Activated CD4-positive, alpha-beta T cell treated with anti-CD3 and anti-CD28 coated beads, Interleukin-2, amount 10 ng/mL, durations not matched to agents 7 days and 5 days (primary cell): ENCODE measurements at regions not wholly inside any gene's neighbourhood (a gene's known extent, or its start where the extent isn't known, plus 50 kb on each side); places are given as distances from the start of the nearest gene placed in this dataset.
"Not testable (repeated sequence)": the region's sequence is repeated elsewhere in the genome, so short reads cannot be mapped to it uniquely, and the experiment has no call there.

Experiments
- CTCF ChIA-PET: fragments of 350-600 bp; sonication (Branson Sonifier 250); formaldehyde crosslinking; loops from one replicate; lab custom pipeline; 2021; ENCODE audit warnings: antibody characterized with exemption; lab: Charles Lee
- POLR2A ChIA-PET: fragments of 350-600 bp; sonication (Branson Sonifier 250); formaldehyde crosslinking; loops from one replicate; lab custom pipeline; 2021; ENCODE audit warnings: antibody characterized with exemption; lab: Charles Lee
- DNase-seq: peaks from one replicate; pipeline ENCODE4 v3.0.0-alpha.2; 2020
- H3K27ac Mint-ChIP-seq: one replicate; pipeline ENCODE4 v1.8.0; 2021; ENCODE audit warnings: mild to moderate bottlenecking, moderate library complexity, mixed read lengths
- H3K27me3 Mint-ChIP-seq: one replicate; pipeline ENCODE4 v1.8.0; 2021; ENCODE audit warnings: mixed read lengths
- H3K36me3 Mint-ChIP-seq: one replicate; pipeline ENCODE4 v1.8.0; 2021; ENCODE audit warnings: low read depth, mixed read lengths
- H3K4me1 Mint-ChIP-seq: one replicate; pipeline ENCODE4 v1.8.0; 2021; ENCODE audit warnings: mixed read lengths
- H3K4me3 Mint-ChIP-seq: one replicate; pipeline ENCODE4 v1.8.0; 2021; ENCODE audit warnings: mild to moderate bottlenecking, moderate library complexity, mixed read lengths
- H3K9me3 Mint-ChIP-seq: one replicate; pipeline ENCODE4 v1.8.0; 2021; ENCODE audit warnings: mixed read lengths

- no peaks in the 10 kb centered on the region for H3K9me3 Mint-ChIP-seq
- DNase-seq = no peak
- H3K4me3 Mint-ChIP-seq = no peak overlapping the region
- no peak overlapping the region for H3K27ac Mint-ChIP-seq
- CTCF ChIA-PET = no interaction called here
- peaks cover 14% of the 10 kb centered on the region for H3K36me3 Mint-ChIP-seq
- no peaks in the 10 kb centered on the region for H3K27me3 Mint-ChIP-seq
- POLR2A ChIA-PET = no interaction called here
- no peaks in the 10 kb centered on the region for H3K4me1 Mint-ChIP-seq
Observed at GRCh38 chr6:144635051-144635450, 349.9 kb downstream of the UTRN start.

- DNase-seq, CTCF ChIA-PET, H3K9me3 Mint-ChIP-seq, H3K4me1 Mint-ChIP-seq, H3K27ac Mint-ChIP-seq, H3K4me3 Mint-ChIP-seq, POLR2A ChIA-PET, H3K27me3 Mint-ChIP-seq: not testable (repeated sequence)
- peaks cover 14% of the 10 kb centered on the region for H3K36me3 Mint-ChIP-seq
Observed at GRCh38 chr6:144636025-144636424, 350.9 kb downstream of the UTRN start.

DNA sequence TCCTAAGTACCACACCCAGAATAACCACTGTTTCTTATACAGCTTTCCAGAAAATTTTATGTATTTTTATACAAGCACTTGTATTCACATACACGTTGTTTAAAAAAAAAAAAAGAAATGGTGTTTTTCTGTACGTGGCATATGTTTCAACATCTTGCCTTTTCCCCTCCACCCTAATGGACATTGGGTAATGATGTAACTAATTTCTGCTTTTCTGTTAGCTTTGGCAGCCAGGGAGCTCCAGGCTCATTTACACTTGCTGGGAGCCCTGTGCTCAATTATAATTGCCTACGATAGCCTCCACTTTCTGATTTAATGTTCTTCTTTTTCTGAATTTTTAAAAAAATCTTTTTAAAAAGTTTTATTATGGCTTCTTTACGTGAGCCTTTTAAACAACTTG lies 352.4 kb downstream of the UTRN start:
- peaks cover 20% of the 10 kb centered on the region for H3K36me3 Mint-ChIP-seq
- no peaks in the 10 kb centered on the region for H3K27me3 Mint-ChIP-seq
- H3K4me1 Mint-ChIP-seq = no peaks in the 10 kb centered on the region
- POLR2A ChIA-PET = no interaction called here
- CTCF ChIA-PET = no interaction called here
- peaks cover 2% of the 10 kb centered on the region for H3K9me3 Mint-ChIP-seq
- DNase-seq = no peak
- H3K27ac Mint-ChIP-seq = no peak overlapping the region
- H3K4me3 Mint-ChIP-seq = no peak overlapping the region

- Mint-ChIP-seq H3K4me1 (no peaks in the 10 kb centered on the region), H3K27ac (no peak overlapping the region), H3K4me3 (no peak overlapping the region), H3K9me3 (peaks cover 2% of the 10 kb centered on the region), H3K27me3 (no peaks in the 10 kb centered on the region), H3K36me3 (peaks cover 20% of the 10 kb centered on the region)
- no peak for DNase-seq
- POLR2A ChIA-PET = no interaction called here
- CTCF ChIA-PET = no interaction called here
Observed at GRCh38 chr6:144639654-144640053, 354.5 kb downstream of the UTRN start.

DNA sequence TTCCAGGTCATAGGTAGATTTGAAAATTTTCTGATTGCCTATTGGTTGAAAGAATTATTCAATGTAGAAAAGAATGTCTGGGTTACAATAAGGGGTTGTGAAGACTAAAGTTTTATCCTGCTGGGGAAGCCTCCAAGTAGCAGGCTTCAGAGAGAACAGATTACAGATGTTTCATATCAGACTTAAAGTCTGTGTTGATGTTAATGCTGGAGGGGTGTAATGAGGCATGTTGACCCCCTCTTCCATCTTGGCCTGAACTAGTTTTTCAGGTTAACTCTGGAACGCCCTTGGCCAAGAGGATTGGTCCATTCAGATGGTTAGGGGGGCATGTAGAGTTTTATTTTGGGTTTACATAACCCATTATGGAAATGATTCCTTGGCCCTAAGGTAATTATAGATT lies 356.2 kb downstream of the UTRN start:
- peaks cover 2% of the 10 kb centered on the region for H3K9me3 Mint-ChIP-seq
- DNase-seq = no peak
- H3K36me3 Mint-ChIP-seq = peaks cover 21% of the 10 kb centered on the region
- no peaks in the 10 kb centered on the region for H3K27me3 Mint-ChIP-seq
- H3K4me3 Mint-ChIP-seq = no peak overlapping the region
- CTCF ChIA-PET = no interaction called here
- H3K4me1 Mint-ChIP-seq = no peaks in the 10 kb centered on the region
- POLR2A ChIA-PET = no interaction called here
- H3K27ac Mint-ChIP-seq = no peak overlapping the region

DNA sequence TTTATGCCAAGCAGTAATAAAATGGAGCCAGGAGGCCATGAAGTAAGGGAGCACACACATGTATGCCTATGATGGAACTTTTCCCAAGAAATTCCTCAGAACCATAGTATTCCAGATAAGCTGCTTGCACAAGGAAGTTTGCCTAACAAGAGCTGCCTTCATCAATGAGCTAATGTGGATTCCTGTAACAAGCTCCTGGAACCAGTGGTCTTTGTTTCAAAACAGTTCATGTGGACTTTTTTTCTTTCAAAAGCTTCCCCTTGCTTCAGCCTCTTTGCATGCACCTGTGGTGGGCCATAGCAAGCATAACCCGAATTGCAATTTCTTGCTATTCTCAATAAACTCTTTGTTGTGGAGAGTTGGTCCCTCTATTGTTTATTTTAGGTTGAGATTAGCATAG lies 359.6 kb downstream of the UTRN start:
- Mint-ChIP-seq H3K4me1 (no peaks in the 10 kb centered on the region), H3K27ac (no peak overlapping the region), H3K36me3 (peaks cover 15% of the 10 kb centered on the region), H3K9me3 (peaks cover 2% of the 10 kb centered on the region), H3K27me3 (no peaks in the 10 kb centered on the region), H3K4me3 (no peak overlapping the region)
- ChIA-PET CTCF (no interaction called here), POLR2A (no interaction called here)
- no peak for DNase-seq

DNA sequence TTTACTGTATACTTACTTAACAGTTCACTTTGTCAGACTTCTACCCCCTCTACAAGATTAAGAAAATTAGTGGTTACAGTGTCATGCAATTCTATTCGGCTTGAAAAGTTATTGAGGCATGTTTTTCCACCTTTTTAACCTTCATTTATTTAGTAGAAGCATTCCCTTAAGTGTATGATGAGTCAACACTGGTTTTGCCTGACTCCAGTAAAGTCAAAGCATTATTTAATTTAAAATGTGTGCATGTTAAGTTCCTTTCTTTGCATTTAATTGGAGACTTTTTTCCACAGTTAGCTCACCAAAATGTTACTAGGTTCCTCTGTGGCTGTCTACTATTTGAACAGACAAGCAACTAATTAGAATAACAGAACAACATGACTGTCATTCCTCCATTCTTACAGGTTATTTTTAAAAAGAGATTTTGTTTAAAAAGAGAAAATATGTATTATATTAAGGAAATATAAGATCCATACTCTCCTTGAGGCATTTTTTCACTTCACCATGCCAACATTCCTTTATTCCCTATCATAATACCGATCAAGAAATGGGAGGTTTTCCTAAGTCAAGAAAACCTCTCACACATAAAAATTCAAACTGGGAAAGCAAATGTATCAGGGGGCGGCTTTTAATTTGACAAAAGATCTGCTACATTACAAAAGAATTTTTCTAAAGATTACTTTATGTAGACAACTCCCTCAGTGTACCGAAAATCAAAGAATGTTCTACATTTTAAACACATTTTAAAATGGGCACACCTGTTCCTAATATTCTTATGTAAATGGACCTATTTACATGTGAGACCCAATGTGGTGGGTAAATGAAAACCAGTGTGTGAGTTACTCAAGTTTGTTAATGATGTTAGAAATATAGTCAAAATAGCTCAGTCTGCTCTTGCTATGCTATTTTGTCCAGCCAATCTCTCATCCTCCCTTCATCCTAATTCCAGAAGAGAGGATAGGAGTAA lies 361.2 kb downstream of the UTRN start:
- DNase-seq = no peak
- Mint-ChIP-seq H3K27me3 (no peaks in the 10 kb centered on the region), H3K9me3 (no peaks in the 10 kb centered on the region), H3K36me3 (peaks cover 13% of the 10 kb centered on the region), H3K4me3 (no peak overlapping the region), H3K27ac (no peak overlapping the region), H3K4me1 (no peaks in the 10 kb centered on the region)
- ChIA-PET CTCF (interaction anchor here (0.6 kb wide), 1 partner anchor 1798 kb away, joined by 3 read pairs; no protein-coding TSS in a partner anchor), POLR2A (no interaction called here)

GRCh38 chr6:144647406-144647964 lies 362.4 kb downstream of the UTRN start:
- Mint-ChIP-seq H3K9me3 (no peaks in the 10 kb centered on the region), H3K4me1 (no peaks in the 10 kb centered on the region), H3K27me3 (no peaks in the 10 kb centered on the region), H3K27ac (no peak overlapping the region), H3K4me3 (no peak overlapping the region), H3K36me3 (peaks cover 18% of the 10 kb centered on the region)
- POLR2A ChIA-PET = no interaction called here
- CTCF ChIA-PET = interaction anchor here (0.6 kb wide), 1 partner anchor 1799 kb away, joined by 3 read pairs; no protein-coding TSS in a partner anchor
- no peak for DNase-seq

DNA sequence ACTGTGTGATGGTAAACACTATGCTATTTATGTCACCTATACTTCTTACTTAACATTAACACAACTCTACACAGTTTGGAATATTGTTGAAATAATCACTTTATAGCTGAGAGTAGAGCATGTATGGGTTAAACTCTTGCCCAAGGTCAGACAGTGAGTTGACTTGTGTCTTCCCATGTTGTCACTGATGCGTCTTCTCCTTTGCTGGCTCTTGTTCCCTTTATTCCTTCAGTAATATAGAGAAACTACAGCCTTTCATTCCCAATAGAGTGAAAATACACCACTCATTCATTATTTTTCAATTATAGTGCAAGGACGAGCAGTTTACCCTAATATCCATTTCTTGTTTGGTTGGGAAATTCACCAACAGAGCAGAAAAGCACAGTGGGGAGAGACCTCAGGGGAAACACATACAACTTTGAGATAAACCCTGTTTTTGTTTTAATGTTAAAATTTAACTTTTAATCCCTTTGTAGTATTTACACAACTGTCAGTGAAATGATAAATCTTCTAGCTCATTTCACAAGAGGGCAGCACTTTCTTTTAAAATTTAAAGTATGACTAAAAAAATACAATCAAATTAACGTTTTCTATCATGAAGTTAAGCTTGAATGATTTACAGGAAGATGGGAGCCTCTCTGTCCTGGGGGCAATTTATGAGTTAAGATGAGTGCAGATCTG lies 363.0 kb downstream of the UTRN start:
- Mint-ChIP-seq H3K36me3 (peaks cover 18% of the 10 kb centered on the region), H3K9me3 (no peaks in the 10 kb centered on the region), H3K4me3 (no peak overlapping the region), H3K4me1 (peaks cover under 1% of the 10 kb centered on the region), H3K27ac (no peak overlapping the region), H3K27me3 (no peaks in the 10 kb centered on the region)
- ChIA-PET CTCF (no interaction called here), POLR2A (no interaction called here)
- no peak for DNase-seq

- Mint-ChIP-seq H3K36me3 (peaks cover 18% of the 10 kb centered on the region), H3K27ac (no peak overlapping the region), H3K4me3 (no peak overlapping the region), H3K27me3 (no peaks in the 10 kb centered on the region), H3K9me3 (no peaks in the 10 kb centered on the region), H3K4me1 (peaks cover 8% of the 10 kb centered on the region)
- POLR2A ChIA-PET = no interaction called here
- CTCF ChIA-PET = no interaction called here
- no peak for DNase-seq
Observed at GRCh38 chr6:144649085-144649484, 363.9 kb downstream of the UTRN start.

GRCh38 chr6:144651234-144651633 lies 366.1 kb downstream of the UTRN start:
- ChIA-PET POLR2A (no interaction called here), CTCF (interaction anchor here (0.8 kb wide), 1 partner anchor 9 kb away, joined by 3 read pairs; no protein-coding TSS in a partner anchor)
- Mint-ChIP-seq H3K36me3 (peaks cover 21% of the 10 kb centered on the region), H3K27ac (no peak overlapping the region), H3K4me3 (no peak overlapping the region), H3K27me3 (no peaks in the 10 kb centered on the region), H3K4me1 (peaks cover 12% of the 10 kb centered on the region), H3K9me3 (peaks cover 7% of the 10 kb centered on the region)
- DNase-seq = no peak

GRCh38 chr6:144652292-144652891 lies 367.3 kb downstream of the UTRN start:
- H3K9me3 Mint-ChIP-seq = peaks cover 7% of the 10 kb centered on the region
- ChIA-PET CTCF (no interaction called here), POLR2A (no interaction called here)
- H3K27me3 Mint-ChIP-seq = no peaks in the 10 kb centered on the region
- H3K27ac Mint-ChIP-seq = no peak overlapping the region
- no peak for DNase-seq
- H3K36me3 Mint-ChIP-seq = peaks cover 21% of the 10 kb centered on the region
- peaks cover 12% of the 10 kb centered on the region for H3K4me1 Mint-ChIP-seq
- no peak overlapping the region for H3K4me3 Mint-ChIP-seq
